Mesenchymal stem cell (in vitro differentiated cells and primary cell): ENCODE measurements at regions not wholly inside any gene's neighbourhood (a gene's known extent, or its start where the extent isn't known, plus 50 kb on each side); places are given as distances from the start of the nearest gene placed in this dataset.

Experiments used
- DNase-seq: peaks from one replicate; pipeline ENCODE4 v3.0.0-alpha.2; 2013
- H2AFZ ChIP-seq: one replicate; pipeline ENCODE4 v1.6.1; 2013; ENCODE audit warnings: low read depth, mild to moderate bottlenecking, control low read depth, inconsistent platforms, low read length, moderate library complexity
- H2AK5ac ChIP-seq: 2 replicates; pipeline ENCODE4 v1.6.1; 2013; ENCODE audit warnings: low read length, moderate library complexity, mild to moderate bottlenecking, inconsistent platforms; ENCODE audit not compliant: severe bottlenecking
- H2BK120ac ChIP-seq: one replicate; pipeline ENCODE4 v1.6.1; 2013; ENCODE audit warnings: low read depth, mild to moderate bottlenecking, inconsistent platforms, low read length, moderate library complexity
- H2BK12ac ChIP-seq, 2 experiments: one replicate each; pipeline ENCODE4 v1.6.1; 2013; ENCODE audit warnings: inconsistent platforms in 2 of 2, low read length in 2 of 2, mild to moderate bottlenecking in 2 of 2, moderate library complexity in 2 of 2, control low read depth in 1 of 2
- H2BK15ac ChIP-seq: one replicate; pipeline ENCODE4 v1.6.1; 2013; ENCODE audit warnings: mild to moderate bottlenecking, low read depth, inconsistent platforms; ENCODE audit not compliant: poor library complexity, severe bottlenecking
- H2BK5ac ChIP-seq: 2 replicates; pipeline ENCODE4 v1.6.1; 2013; ENCODE audit warnings: low read depth, mild to moderate bottlenecking, low read length, control low read depth, inconsistent platforms; ENCODE audit not compliant: poor library complexity, severe bottlenecking
- H3K14ac ChIP-seq, 2 experiments: one replicate each; pipeline ENCODE4 v1.6.1; 2013; ENCODE audit warnings: inconsistent platforms in 2 of 2, low read length in 2 of 2, control low read depth in 1 of 2, mild to moderate bottlenecking in 1 of 2, moderate library complexity in 1 of 2
- H3K18ac ChIP-seq, 2 experiments: one replicate each; pipeline ENCODE4 v1.6.1; 2013; ENCODE audit warnings: inconsistent platforms in 2 of 2, low read length in 2 of 2, control low read depth in 1 of 2, low read depth in 1 of 2, mild to moderate bottlenecking in 1 of 2
- H3K23ac ChIP-seq, 2 experiments: one replicate each; pipeline ENCODE4 v1.6.1; 2013; ENCODE audit warnings: inconsistent platforms in 2 of 2, low read length in 2 of 2, mild to moderate bottlenecking in 2 of 2, moderate library complexity in 2 of 2, control low read depth in 1 of 2
- H3K27ac ChIP-seq: 2 replicates; pipeline ENCODE4 v1.5.1; 2013; ENCODE audit warnings: mild to moderate bottlenecking, moderate library complexity, low read length, control low read depth, inconsistent platforms; ENCODE audit not compliant: poor library complexity, severe bottlenecking
- H3K27me3 ChIP-seq, 2 experiments: 2 replicates each; pipeline versions ENCODE4 v1.6.1 to v1.7.0; 2013; ENCODE audit warnings: low read length in 2 of 2, mild to moderate bottlenecking in 2 of 2, moderate library complexity in 2 of 2, control low read depth in 1 of 2, inconsistent platforms in 1 of 2; ENCODE audit not compliant: control insufficient read depth in 1 of 2, insufficient read depth in 1 of 2
- H3K36me3 ChIP-seq, 2 experiments: 2 replicates each; pipeline versions ENCODE4 v1.6.1 to v1.7.0; 2013; ENCODE audit warnings: low read length in 2 of 2, control low read depth in 1 of 2, inconsistent platforms in 1 of 2, low read depth in 1 of 2, mild to moderate bottlenecking in 1 of 2; ENCODE audit not compliant: insufficient read depth in 2 of 2, control insufficient read depth in 1 of 2
- H3K4ac ChIP-seq, 2 experiments: one replicate each; pipeline ENCODE4 v1.6.1; 2013; ENCODE audit warnings: inconsistent platforms in 2 of 2, low read length in 2 of 2, mild to moderate bottlenecking in 2 of 2, moderate library complexity in 2 of 2, control low read depth in 1 of 2, low read depth in 1 of 2
- H3K4me1 ChIP-seq: 2 replicates; pipeline ENCODE4 v1.6.1; 2013; ENCODE audit warnings: low read depth, low read length, control low read depth; ENCODE audit not compliant: control insufficient read depth, insufficient read depth
- H3K4me2 ChIP-seq: 2 replicates; pipeline ENCODE4 v1.6.1; 2013; ENCODE audit warnings: low read length, mild to moderate bottlenecking, inconsistent platforms; ENCODE audit not compliant: poor library complexity, severe bottlenecking
- H3K4me3 ChIP-seq, 2 experiments: 2 replicates each; pipeline versions ENCODE4 v1.5.1 to v1.7.0; 2013; ENCODE audit warnings: low read length in 2 of 2, mild to moderate bottlenecking in 2 of 2, control low read depth in 1 of 2, low read depth in 1 of 2; ENCODE audit not compliant: insufficient read depth in 1 of 2
- H3K79me1 ChIP-seq: replicated peaks from 2 replicates; pipeline ENCODE4 v1.6.1; 2013; ENCODE audit warnings: mild to moderate bottlenecking, control low read depth, low read length, inconsistent platforms; ENCODE audit not compliant: poor library complexity, severe bottlenecking
- H3K9ac ChIP-seq: 2 replicates; pipeline ENCODE4 v1.7.0; 2013; ENCODE audit warnings: mild to moderate bottlenecking, low read length, moderate library complexity
- H3K9me3 ChIP-seq: 2 replicates; pipeline ENCODE4 v1.7.0; 2013; ENCODE audit warnings: mild to moderate bottlenecking, low read length; ENCODE audit not compliant: control insufficient read depth
- H4K8ac ChIP-seq: one replicate; pipeline ENCODE4 v1.6.1; 2013; ENCODE audit warnings: inconsistent platforms, mild to moderate bottlenecking, low read length, moderate library complexity
- H4K91ac ChIP-seq: one replicate; pipeline ENCODE4 v1.6.1; 2013; ENCODE audit warnings: mild to moderate bottlenecking, low read length, inconsistent platforms
- WGBS: methylation state at CpG from one replicate; pipeline ENCODE4 v1.1.7; 2013; ENCODE audit warnings: mixed read lengths; 5-methylcytosine and 5-hydroxymethylcytosine counted together

DNA sequence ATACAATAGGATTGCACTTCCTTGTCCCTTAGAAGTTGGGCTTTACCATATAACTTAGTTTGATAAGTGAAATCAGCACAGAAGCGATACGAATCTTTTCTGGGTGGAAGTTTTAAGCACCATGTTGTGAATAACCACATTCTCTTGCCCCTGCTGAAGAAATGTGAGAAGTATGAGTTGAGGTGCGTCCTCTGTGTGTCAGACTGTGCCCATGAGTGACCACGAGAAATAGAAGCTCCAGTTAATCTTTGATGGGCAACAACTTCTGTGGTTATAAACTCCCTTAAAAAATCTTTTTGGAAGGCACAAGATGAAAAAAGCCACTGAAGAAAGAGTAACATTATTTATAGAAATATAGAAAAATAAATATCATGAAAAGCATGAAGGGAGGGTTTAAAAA lies 668.2 kb downstream of the DTWD2 start:
- Histone ChIP-seq H3K36me3 (no peaks in the 10 kb centered on the region), H2AK5ac (no peak overlapping the region), H3K27me3 (no peaks in the 10 kb centered on the region), H3K18ac (no peak overlapping the region), H3K4me1 (no peaks in the 10 kb centered on the region), H3K27ac (no peak overlapping the region), H2BK12ac (no peak overlapping the region), H4K91ac (no peak overlapping the region), H4K8ac (no peak overlapping the region), H3K4me2 (no peak overlapping the region), H3K9ac (no peak overlapping the region), H3K4ac (no peak overlapping the region), H3K14ac (no peak overlapping the region), H3K9me3 (peaks cover 5% of the 10 kb centered on the region), H2BK120ac (no peak overlapping the region), H2BK15ac (no peak overlapping the region), H3K79me1 (no peaks in the 10 kb centered on the region), H3K23ac (no peak overlapping the region), H3K4me3 (no peak overlapping the region), H2BK5ac (no peak overlapping the region), H2AFZ (no peak overlapping the region)
- 99% methylated on average over 4 of the region's 4 CpGs for WGBS
- DNase-seq: no peak

DNA sequence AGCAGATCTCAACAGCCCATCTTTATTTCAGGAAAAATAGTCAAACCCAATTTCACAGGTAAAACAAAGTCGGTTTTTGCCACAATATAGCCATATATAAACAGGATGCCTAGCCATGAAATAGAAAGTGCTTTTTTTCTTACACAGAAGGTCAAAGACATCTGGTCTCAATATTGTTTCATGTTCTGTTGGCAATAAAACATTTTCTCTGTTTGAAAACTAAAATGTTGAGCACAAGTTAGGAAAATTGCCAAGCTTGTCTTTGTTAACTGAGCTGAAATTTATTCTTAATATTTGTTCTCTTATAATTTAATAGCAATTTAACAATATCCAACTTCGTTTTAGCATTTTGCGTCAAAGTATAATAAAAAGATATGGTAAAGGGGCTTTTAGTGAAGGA lies 673.4 kb downstream of the DTWD2 start:
- no peak overlapping the region for H3K4me2 ChIP-seq
- no peak overlapping the region for H2BK5ac ChIP-seq
- no peak overlapping the region for H2BK12ac ChIP-seq
- no peak overlapping the region for H2AFZ ChIP-seq
- no peak overlapping the region for H3K23ac ChIP-seq
- no peak for DNase-seq
- H2AK5ac ChIP-seq: no peak overlapping the region
- H3K4me3 ChIP-seq: no peak overlapping the region
- no peaks in the 10 kb centered on the region for H3K36me3 ChIP-seq
- no peaks in the 10 kb centered on the region for H3K9me3 ChIP-seq
- no peak overlapping the region for H2BK15ac ChIP-seq
- no peak overlapping the region for H3K14ac ChIP-seq
- no peaks in the 10 kb centered on the region for H3K79me1 ChIP-seq
- no peak overlapping the region for H2BK120ac ChIP-seq
- no peak overlapping the region for H3K9ac ChIP-seq
- H4K8ac ChIP-seq: no peak overlapping the region
- no peak overlapping the region for H4K91ac ChIP-seq
- no peaks in the 10 kb centered on the region for H3K4me1 ChIP-seq
- WGBS: 90% methylated on average over 2 of the region's 3 CpGs
- H3K27me3 ChIP-seq: no peaks in the 10 kb centered on the region
- no peak overlapping the region for H3K18ac ChIP-seq
- no peak overlapping the region for H3K4ac ChIP-seq
- H3K27ac ChIP-seq: no peak overlapping the region

DNA sequence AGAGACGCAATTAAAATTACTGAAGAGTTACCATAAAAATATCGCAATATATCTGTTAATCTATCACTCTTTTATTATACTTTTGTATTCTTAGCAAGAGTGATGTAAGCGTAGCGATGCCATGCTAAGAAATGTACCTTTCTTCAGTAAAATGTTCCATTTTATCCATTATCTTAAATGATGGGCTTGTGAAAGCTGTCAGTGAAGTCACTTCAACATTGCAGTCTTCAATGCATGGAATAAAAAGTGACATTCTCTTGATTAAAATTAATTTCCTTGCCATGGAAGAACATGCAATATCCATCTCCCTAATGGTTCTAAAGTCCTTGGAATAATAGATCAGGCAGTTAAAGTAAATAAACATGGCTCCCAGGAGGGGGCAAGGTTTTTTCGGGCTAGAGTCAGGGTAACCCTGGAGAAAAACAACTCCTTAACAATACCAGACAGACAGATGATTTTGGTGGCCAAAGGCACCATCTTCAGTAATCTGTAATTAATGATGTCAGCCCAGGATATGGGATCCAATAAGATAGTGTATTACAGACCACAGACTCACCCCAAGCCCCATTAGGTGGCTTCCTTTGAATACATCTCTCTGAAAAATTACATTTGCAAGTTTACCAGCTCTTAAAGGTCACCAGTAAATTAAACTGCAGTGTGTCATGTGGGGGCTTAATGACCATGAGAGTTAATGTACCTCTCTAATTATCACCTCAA lies 677.1 kb downstream of the DTWD2 start:
- Histone ChIP-seq H3K4me2 (no peak overlapping the region), H3K14ac (no peak overlapping the region), H3K4ac (no peak overlapping the region), H3K36me3 (no peaks in the 10 kb centered on the region), H2BK12ac (no peak overlapping the region), H2BK15ac (no peak overlapping the region), H3K27me3 (no peaks in the 10 kb centered on the region), H3K23ac (no peak overlapping the region), H3K18ac (no peak overlapping the region), H3K27ac (no peak overlapping the region), H4K8ac (no peak overlapping the region), H2BK5ac (no peak overlapping the region), H3K4me1 (no peaks in the 10 kb centered on the region), H3K9me3 (no peaks in the 10 kb centered on the region), H2AK5ac (no peak overlapping the region), H4K91ac (no peak overlapping the region), H2BK120ac (no peak overlapping the region), H2AFZ (peak overlapping the region; percentile 51), H3K9ac (no peak overlapping the region), H3K79me1 (no peaks in the 10 kb centered on the region), H3K4me3 (no peak overlapping the region)
- no peak for DNase-seq
- WGBS: no CpG with 5 or more reads among the region's 5 CpGs

DNA sequence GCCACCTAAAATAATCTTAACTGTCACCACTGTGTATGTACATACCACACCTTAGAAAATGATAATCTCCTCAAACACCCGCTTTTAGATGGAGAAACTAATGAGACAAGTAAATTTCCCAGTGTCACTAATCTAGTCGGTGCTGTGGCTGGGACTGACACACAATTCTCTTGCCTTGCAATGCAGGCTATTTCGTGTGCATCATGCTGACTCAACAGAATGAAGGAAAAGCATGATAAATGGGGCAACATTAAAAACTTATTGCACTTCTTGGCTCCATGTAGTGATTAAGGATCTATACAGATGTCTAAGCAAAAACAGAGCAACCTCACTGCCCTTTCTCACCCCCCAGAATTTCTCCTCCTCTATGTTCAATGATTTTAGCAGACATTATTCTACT lies 677.9 kb downstream of the DTWD2 start:
- H3K9ac ChIP-seq: no peak overlapping the region
- no peak overlapping the region for H4K91ac ChIP-seq
- H4K8ac ChIP-seq: no peak overlapping the region
- H3K27ac ChIP-seq: no peak overlapping the region
- no peaks in the 10 kb centered on the region for H3K9me3 ChIP-seq
- H3K23ac ChIP-seq: no peak overlapping the region
- no peak overlapping the region for H3K4ac ChIP-seq
- no peak overlapping the region for H2BK120ac ChIP-seq
- no peak overlapping the region for H2AFZ ChIP-seq
- H3K36me3 ChIP-seq: no peaks in the 10 kb centered on the region
- no peak overlapping the region for H2BK5ac ChIP-seq
- H3K4me1 ChIP-seq: no peaks in the 10 kb centered on the region
- no peaks in the 10 kb centered on the region for H3K27me3 ChIP-seq
- WGBS: 76% methylated on average over 3 of the region's 3 CpGs
- H2BK12ac ChIP-seq: no peak overlapping the region
- H2BK15ac ChIP-seq: no peak overlapping the region
- H3K79me1 ChIP-seq: no peaks in the 10 kb centered on the region
- H3K4me2 ChIP-seq: no peak overlapping the region
- H3K4me3 ChIP-seq: no peak overlapping the region
- no peak overlapping the region for H3K18ac ChIP-seq
- H2AK5ac ChIP-seq: no peak overlapping the region
- no peak overlapping the region for H3K14ac ChIP-seq
- DNase-seq: no peak
